WTC11 (cell line): ENCODE measurements at regions not wholly inside any gene's neighbourhood (a gene's known extent, or its start where the extent isn't known, plus 50 kb on each side); places are given as distances from the start of the nearest gene placed in this dataset.

Experiments used
- CREB1 ChIP-seq: sonication (generic); formaldehyde crosslinking; IDR thresholded peaks from 2 replicates; pipeline ENCODE4 v1.8.0; 2023; ENCODE audit warnings: mild to moderate bottlenecking, missing genetic modification reagents
- CREM ChIP-seq: sonication (generic); formaldehyde crosslinking; IDR thresholded peaks from 2 replicates; pipeline ENCODE4 v1.8.1; 2022; ENCODE audit warnings: mild to moderate bottlenecking, missing genetic modification reagents, moderate library complexity
- JUN ChIP-seq: sonication (generic); formaldehyde crosslinking; IDR thresholded peaks from 2 replicates; pipeline ENCODE4 v1.8.0; 2023; ENCODE audit warnings: mild to moderate bottlenecking, missing genetic modification reagents
- NR1H2 ChIP-seq: sonication (generic); formaldehyde crosslinking; IDR thresholded peaks from 2 replicates; pipeline ENCODE4 v1.9.0; 2021; ENCODE audit warnings: mild to moderate bottlenecking, moderate library complexity, missing genetic modification reagents
- ZNF263 ChIP-seq: sonication (generic); formaldehyde crosslinking; IDR thresholded peaks from 2 replicates; pipeline ENCODE4 v1.8.1; 2022; ENCODE audit warnings: low read depth, mild to moderate bottlenecking, moderate library complexity, missing genetic modification reagents
- ZNF423 ChIP-seq: fragments of 250-450 bp; sonication (Bioruptor Pico); IDR thresholded peaks from 2 replicates; pipeline ENCODE4 v2.1.2; 2022; ENCODE audit warnings: mild to moderate bottlenecking, moderate library complexity
- TF ChIP-seq, protein P1 (sequence below): fragments of 200-600 bp; IDR thresholded peaks from 2 replicates; pipeline ENCODE4 v1.8.0; 2022; ENCODE audit warnings: antibody characterized with exemption
- TF ChIP-seq, protein P2 (sequence below): sonication (generic); formaldehyde crosslinking; conservative IDR thresholded peaks from 2 replicates; pipeline ENCODE4 v1.8.1; 2022; ENCODE audit warnings: mild to moderate bottlenecking, missing genetic modification reagents
- TF ChIP-seq, protein P3 (sequence below): sonication (generic); formaldehyde crosslinking; IDR thresholded peaks from 2 replicates; pipeline ENCODE4 v1.8.1; 2023; ENCODE audit warnings: mild to moderate bottlenecking, missing genetic modification reagents

DNA sequence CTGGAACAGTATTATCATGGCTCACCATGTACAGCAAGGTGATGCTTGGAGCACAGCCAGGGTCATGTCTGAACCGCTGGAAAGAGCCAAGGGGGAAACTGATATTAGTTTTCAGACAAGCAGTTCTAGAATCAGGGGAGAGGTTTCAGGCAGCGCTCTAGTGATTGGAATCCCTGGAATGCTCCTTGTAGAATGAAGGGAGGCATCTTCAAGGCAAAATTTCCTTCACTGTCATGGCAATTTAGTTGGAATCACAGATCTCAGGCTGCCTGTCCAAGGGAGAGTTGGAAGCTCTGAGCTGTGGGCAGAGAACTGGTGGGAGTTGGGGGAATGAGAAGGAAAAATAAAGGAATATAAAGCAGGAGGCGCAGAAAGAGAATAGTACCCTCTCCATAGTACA lies 737.1 kb downstream of the PTPRU start:
- TF ChIP-seq, protein P1, sequence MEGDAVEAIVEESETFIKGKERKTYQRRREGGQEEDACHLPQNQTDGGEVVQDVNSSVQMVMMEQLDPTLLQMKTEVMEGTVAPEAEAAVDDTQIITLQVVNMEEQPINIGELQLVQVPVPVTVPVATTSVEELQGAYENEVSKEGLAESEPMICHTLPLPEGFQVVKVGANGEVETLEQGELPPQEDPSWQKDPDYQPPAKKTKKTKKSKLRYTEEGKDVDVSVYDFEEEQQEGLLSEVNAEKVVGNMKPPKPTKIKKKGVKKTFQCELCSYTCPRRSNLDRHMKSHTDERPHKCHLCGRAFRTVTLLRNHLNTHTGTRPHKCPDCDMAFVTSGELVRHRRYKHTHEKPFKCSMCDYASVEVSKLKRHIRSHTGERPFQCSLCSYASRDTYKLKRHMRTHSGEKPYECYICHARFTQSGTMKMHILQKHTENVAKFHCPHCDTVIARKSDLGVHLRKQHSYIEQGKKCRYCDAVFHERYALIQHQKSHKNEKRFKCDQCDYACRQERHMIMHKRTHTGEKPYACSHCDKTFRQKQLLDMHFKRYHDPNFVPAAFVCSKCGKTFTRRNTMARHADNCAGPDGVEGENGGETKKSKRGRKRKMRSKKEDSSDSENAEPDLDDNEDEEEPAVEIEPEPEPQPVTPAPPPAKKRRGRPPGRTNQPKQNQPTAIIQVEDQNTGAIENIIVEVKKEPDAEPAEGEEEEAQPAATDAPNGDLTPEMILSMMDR: no peak
- TF ChIP-seq NR1H2 (CRISPR knock-in tag): no peak
- no peak for TF ChIP-seq CREM
- TF ChIP-seq ZNF263 (CRISPR knock-in tag): no peak
- TF ChIP-seq, protein P2, sequence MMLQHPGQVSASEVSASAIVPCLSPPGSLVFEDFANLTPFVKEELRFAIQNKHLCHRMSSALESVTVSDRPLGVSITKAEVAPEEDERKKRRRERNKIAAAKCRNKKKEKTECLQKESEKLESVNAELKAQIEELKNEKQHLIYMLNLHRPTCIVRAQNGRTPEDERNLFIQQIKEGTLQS (CRISPR knock-in tag): no peak
- no peak for TF ChIP-seq ZNF423 (CRISPR knock-in tag)
- TF ChIP-seq CREB1 (CRISPR knock-in tag): no peak
- TF ChIP-seq, protein P3, sequence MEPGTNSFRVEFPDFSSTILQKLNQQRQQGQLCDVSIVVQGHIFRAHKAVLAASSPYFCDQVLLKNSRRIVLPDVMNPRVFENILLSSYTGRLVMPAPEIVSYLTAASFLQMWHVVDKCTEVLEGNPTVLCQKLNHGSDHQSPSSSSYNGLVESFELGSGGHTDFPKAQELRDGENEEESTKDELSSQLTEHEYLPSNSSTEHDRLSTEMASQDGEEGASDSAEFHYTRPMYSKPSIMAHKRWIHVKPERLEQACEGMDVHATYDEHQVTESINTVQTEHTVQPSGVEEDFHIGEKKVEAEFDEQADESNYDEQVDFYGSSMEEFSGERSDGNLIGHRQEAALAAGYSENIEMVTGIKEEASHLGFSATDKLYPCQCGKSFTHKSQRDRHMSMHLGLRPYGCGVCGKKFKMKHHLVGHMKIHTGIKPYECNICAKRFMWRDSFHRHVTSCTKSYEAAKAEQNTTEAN (CRISPR knock-in tag): no peak
- TF ChIP-seq JUN (CRISPR knock-in tag): no peak
